DOHH2 (cell line): ENCODE measurements at regions not wholly inside any gene's neighbourhood (a gene's known extent, or its start where the extent isn't known, plus 50 kb on each side); places are given as distances from the start of the nearest gene placed in this dataset.

Experiments
- EZH2phosphoT487 ChIP-seq: fragments of 200-600 bp; sonication (generic); IDR thresholded peaks from 2 replicates; pipeline ENCODE4 v1.6.1; 2017; ENCODE audit warnings: borderline replicate concordance, mild to moderate bottlenecking, antibody characterized with exemption, low read length, moderate library complexity, mixed read lengths
- TF ChIP-seq, protein P1 (sequence below): fragments of 200-600 bp; sonication (generic); IDR thresholded peaks from one replicate; pipeline ENCODE4 v1.5.1; 2014; ENCODE audit warnings: antibody characterized with exemption, mild to moderate bottlenecking, low read depth, low read length; ENCODE audit not compliant: poor library complexity, severe bottlenecking

DNA sequence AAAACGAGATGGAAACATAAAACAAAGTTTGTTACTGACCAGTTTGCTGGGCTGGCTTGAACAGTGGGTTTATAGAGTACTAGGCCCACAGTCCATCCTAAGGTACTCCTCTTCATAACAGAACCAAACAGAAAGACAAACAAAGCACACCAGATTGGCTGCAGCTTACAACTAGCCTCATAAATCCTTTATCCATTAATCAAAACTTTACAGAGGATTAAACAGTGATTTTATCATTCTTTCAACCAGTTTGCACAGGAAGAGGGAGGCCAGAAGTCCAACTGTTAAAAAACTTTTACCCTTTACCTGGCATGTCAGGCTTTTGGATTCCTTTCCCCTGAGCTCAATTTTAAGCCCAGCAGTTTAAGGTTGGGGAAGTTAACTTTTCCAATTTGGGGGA, 1467.6 kb downstream of the MAT2B start:
- TF ChIP-seq, protein P1, sequence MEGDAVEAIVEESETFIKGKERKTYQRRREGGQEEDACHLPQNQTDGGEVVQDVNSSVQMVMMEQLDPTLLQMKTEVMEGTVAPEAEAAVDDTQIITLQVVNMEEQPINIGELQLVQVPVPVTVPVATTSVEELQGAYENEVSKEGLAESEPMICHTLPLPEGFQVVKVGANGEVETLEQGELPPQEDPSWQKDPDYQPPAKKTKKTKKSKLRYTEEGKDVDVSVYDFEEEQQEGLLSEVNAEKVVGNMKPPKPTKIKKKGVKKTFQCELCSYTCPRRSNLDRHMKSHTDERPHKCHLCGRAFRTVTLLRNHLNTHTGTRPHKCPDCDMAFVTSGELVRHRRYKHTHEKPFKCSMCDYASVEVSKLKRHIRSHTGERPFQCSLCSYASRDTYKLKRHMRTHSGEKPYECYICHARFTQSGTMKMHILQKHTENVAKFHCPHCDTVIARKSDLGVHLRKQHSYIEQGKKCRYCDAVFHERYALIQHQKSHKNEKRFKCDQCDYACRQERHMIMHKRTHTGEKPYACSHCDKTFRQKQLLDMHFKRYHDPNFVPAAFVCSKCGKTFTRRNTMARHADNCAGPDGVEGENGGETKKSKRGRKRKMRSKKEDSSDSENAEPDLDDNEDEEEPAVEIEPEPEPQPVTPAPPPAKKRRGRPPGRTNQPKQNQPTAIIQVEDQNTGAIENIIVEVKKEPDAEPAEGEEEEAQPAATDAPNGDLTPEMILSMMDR, result no peak
- no peak for TF ChIP-seq EZH2phosphoT487
